ENCODE measurements at regions not wholly inside any gene's neighbourhood (a gene's known extent, or its start where the extent isn't known, plus 50 kb on each side); places are given as distances from the start of the nearest gene placed in this dataset.

- DNase-seq (ENCODE audit: low read depth in 6 of 9, low spot score in 9 of 9): no peak
- WGBS: 94% methylated on average over 1 of the region's 1 CpG
- no peak overlapping the region for H3K27ac ChIP-seq (ENCODE audit: low read depth in 1 of 2, low read length in 1 of 2)
- H3K4me3 ChIP-seq (ENCODE audit: low read length in 2 of 2): no peak overlapping the region
- no peaks in the 10 kb centered on the region for H3K4me1 ChIP-seq (ENCODE audit: control insufficient read depth in 2 of 2, insufficient read depth in 2 of 2, low read length in 2 of 2)
- no peaks in the 10 kb centered on the region for H3K9me3 ChIP-seq (ENCODE audit: control insufficient read depth in 2 of 2, insufficient read depth in 1 of 2, low read length in 1 of 2)
- no peaks in the 10 kb centered on the region for H3K27me3 ChIP-seq (ENCODE audit: control insufficient read depth in 2 of 2, insufficient read depth in 1 of 2, low read length in 1 of 2)
- H3K36me3 ChIP-seq (ENCODE audit: control insufficient read depth in 2 of 2, insufficient read depth in 2 of 2, low read length in 1 of 2): no peaks in the 10 kb centered on the region
These were observed 263.7 kb downstream of the KCTD12 start for GRCh38 chr13:76622315-76623040.

GRCh38 chr13:76621705-76622104 is 264.5 kb downstream of the KCTD12 start:
- no peaks in the 10 kb centered on the region for H3K4me1 ChIP-seq (ENCODE audit: control insufficient read depth in 2 of 2, insufficient read depth in 2 of 2, low read length in 2 of 2)
- no peaks in the 10 kb centered on the region for H3K27me3 ChIP-seq (ENCODE audit: control insufficient read depth in 2 of 2, insufficient read depth in 1 of 2, low read length in 1 of 2)

GRCh38 chr13:76620036-76620435 is 266.2 kb downstream of the KCTD12 start:
- H3K9me3 ChIP-seq (ENCODE audit: control insufficient read depth in 2 of 2, insufficient read depth in 1 of 2, low read length in 1 of 2): no peaks in the 10 kb centered on the region
- no peak for DNase-seq (ENCODE audit: low read depth in 6 of 9, low spot score in 9 of 9)
- no peaks in the 10 kb centered on the region for H3K36me3 ChIP-seq (ENCODE audit: control insufficient read depth in 2 of 2, insufficient read depth in 2 of 2, low read length in 1 of 2)
- H3K27me3 ChIP-seq (ENCODE audit: control insufficient read depth in 2 of 2, insufficient read depth in 1 of 2, low read length in 1 of 2): no peaks in the 10 kb centered on the region
- H3K4me3 ChIP-seq (ENCODE audit: low read length in 2 of 2): no peak overlapping the region
- H3K27ac ChIP-seq (ENCODE audit: low read depth in 1 of 2, low read length in 1 of 2): no peak overlapping the region
- WGBS: 84% methylated on average over 5 of the region's 5 CpGs
- no peaks in the 10 kb centered on the region for H3K4me1 ChIP-seq (ENCODE audit: control insufficient read depth in 2 of 2, insufficient read depth in 2 of 2, low read length in 2 of 2)

More at GRCh38 chr13:76621705-76622104, 264.5 kb downstream of the KCTD12 start:
- Histone ChIP-seq H3K9me3 (ENCODE audit: control insufficient read depth in 2 of 2, insufficient read depth in 1 of 2, low read length in 1 of 2) (no peaks in the 10 kb centered on the region), H3K4me3 (ENCODE audit: low read length in 2 of 2) (no peak overlapping the region), H3K27ac (ENCODE audit: low read depth in 1 of 2, low read length in 1 of 2) (no peak overlapping the region), H3K36me3 (ENCODE audit: control insufficient read depth in 2 of 2, insufficient read depth in 2 of 2, low read length in 1 of 2) (no peaks in the 10 kb centered on the region)
- DNase-seq (ENCODE audit: low read depth in 6 of 9, low spot score in 9 of 9): no peak

GRCh38 chr13:76619631-76620030 is 266.6 kb downstream of the KCTD12 start:
- H3K27ac ChIP-seq (ENCODE audit: low read depth in 1 of 2, low read length in 1 of 2): no peak overlapping the region
- no peak for DNase-seq (ENCODE audit: low read depth in 6 of 9, low spot score in 9 of 9)
- no peaks in the 10 kb centered on the region for H3K36me3 ChIP-seq (ENCODE audit: control insufficient read depth in 2 of 2, insufficient read depth in 2 of 2, low read length in 1 of 2)
- H3K9me3 ChIP-seq (ENCODE audit: control insufficient read depth in 2 of 2, insufficient read depth in 1 of 2, low read length in 1 of 2): no peaks in the 10 kb centered on the region
- H3K27me3 ChIP-seq (ENCODE audit: control insufficient read depth in 2 of 2, insufficient read depth in 1 of 2, low read length in 1 of 2): no peaks in the 10 kb centered on the region
- no peak overlapping the region for H3K4me3 ChIP-seq (ENCODE audit: low read length in 2 of 2)
- H3K4me1 ChIP-seq (ENCODE audit: control insufficient read depth in 2 of 2, insufficient read depth in 2 of 2, low read length in 2 of 2): no peaks in the 10 kb centered on the region

GRCh38 chr13:76610819-76611415 is 275.3 kb downstream of the KCTD12 start:
- Histone ChIP-seq H3K27me3 (ENCODE audit: control insufficient read depth in 2 of 2, insufficient read depth in 1 of 2, low read length in 1 of 2) (no peaks in the 10 kb centered on the region), H3K9me3 (ENCODE audit: control insufficient read depth in 2 of 2, insufficient read depth in 1 of 2, low read length in 1 of 2) (no peaks in the 10 kb centered on the region), H3K27ac (ENCODE audit: low read depth in 1 of 2, low read length in 1 of 2) (no peak overlapping the region), H3K4me1 (ENCODE audit: control insufficient read depth in 2 of 2, insufficient read depth in 2 of 2, low read length in 2 of 2) (no peaks in the 10 kb centered on the region), H3K4me3 (ENCODE audit: low read length in 2 of 2) (no peak overlapping the region), H3K36me3 (ENCODE audit: control insufficient read depth in 2 of 2, insufficient read depth in 2 of 2, low read length in 1 of 2) (no peaks in the 10 kb centered on the region)
- no peak for DNase-seq (ENCODE audit: low read depth in 6 of 9, low spot score in 9 of 9)
- WGBS: 96% methylated on average over 7 of the region's 7 CpGs

GRCh38 chr13:76609643-76610042 is 276.6 kb downstream of the KCTD12 start:
- Histone ChIP-seq H3K27ac (ENCODE audit: low read depth in 1 of 2, low read length in 1 of 2) (no peak overlapping the region), H3K4me1 (ENCODE audit: control insufficient read depth in 2 of 2, insufficient read depth in 2 of 2, low read length in 2 of 2) (no peaks in the 10 kb centered on the region), H3K27me3 (ENCODE audit: control insufficient read depth in 2 of 2, insufficient read depth in 1 of 2, low read length in 1 of 2) (no peaks in the 10 kb centered on the region), H3K36me3 (ENCODE audit: control insufficient read depth in 2 of 2, insufficient read depth in 2 of 2, low read length in 1 of 2) (no peaks in the 10 kb centered on the region), H3K4me3 (ENCODE audit: low read length in 2 of 2) (no peak overlapping the region), H3K9me3 (ENCODE audit: control insufficient read depth in 2 of 2, insufficient read depth in 1 of 2, low read length in 1 of 2) (no peaks in the 10 kb centered on the region)
- 91% methylated on average over 2 of the region's 2 CpGs for WGBS
- DNase-seq (ENCODE audit: low read depth in 6 of 9, low spot score in 9 of 9): no peak

GRCh38 chr13:76607866-76608265 is 278.3 kb downstream of the KCTD12 start:
- no peaks in the 10 kb centered on the region for H3K27me3 ChIP-seq (ENCODE audit: control insufficient read depth in 2 of 2, insufficient read depth in 1 of 2, low read length in 1 of 2)
- DNase-seq (ENCODE audit: low read depth in 6 of 9, low spot score in 9 of 9): no peak
- H3K27ac ChIP-seq (ENCODE audit: low read depth in 1 of 2, low read length in 1 of 2): no peak overlapping the region
- 91% methylated on average over 1 of the region's 1 CpG for WGBS
- no peak overlapping the region for H3K4me3 ChIP-seq (ENCODE audit: low read length in 2 of 2)
- H3K9me3 ChIP-seq (ENCODE audit: control insufficient read depth in 2 of 2, insufficient read depth in 1 of 2, low read length in 1 of 2): no peaks in the 10 kb centered on the region
- no peaks in the 10 kb centered on the region for H3K4me1 ChIP-seq (ENCODE audit: control insufficient read depth in 2 of 2, insufficient read depth in 2 of 2, low read length in 2 of 2)
- H3K36me3 ChIP-seq (ENCODE audit: control insufficient read depth in 2 of 2, insufficient read depth in 2 of 2, low read length in 1 of 2): no peaks in the 10 kb centered on the region

GRCh38 chr13:76600081-76600480 is 286.1 kb downstream of the KCTD12 start:
- no peak overlapping the region for H3K27ac ChIP-seq (ENCODE audit: low read depth in 1 of 2, low read length in 1 of 2)
- no peaks in the 10 kb centered on the region for H3K9me3 ChIP-seq (ENCODE audit: control insufficient read depth in 2 of 2, insufficient read depth in 1 of 2, low read length in 1 of 2)
- no peaks in the 10 kb centered on the region for H3K4me1 ChIP-seq (ENCODE audit: control insufficient read depth in 2 of 2, insufficient read depth in 2 of 2, low read length in 2 of 2)
- H3K27me3 ChIP-seq (ENCODE audit: control insufficient read depth in 2 of 2, insufficient read depth in 1 of 2, low read length in 1 of 2): no peaks in the 10 kb centered on the region
- DNase-seq (ENCODE audit: low read depth in 6 of 9, low spot score in 9 of 9): no peak
- H3K36me3 ChIP-seq (ENCODE audit: control insufficient read depth in 2 of 2, insufficient read depth in 2 of 2, low read length in 1 of 2): no peaks in the 10 kb centered on the region
- H3K4me3 ChIP-seq (ENCODE audit: low read length in 2 of 2): no peak overlapping the region

- Histone ChIP-seq H3K4me1 (ENCODE audit: control insufficient read depth in 2 of 2, insufficient read depth in 2 of 2, low read length in 2 of 2) (no peaks in the 10 kb centered on the region), H3K27ac (ENCODE audit: low read depth in 1 of 2, low read length in 1 of 2) (no peak overlapping the region), H3K9me3 (ENCODE audit: control insufficient read depth in 2 of 2, insufficient read depth in 1 of 2, low read length in 1 of 2) (no peaks in the 10 kb centered on the region), H3K27me3 (ENCODE audit: control insufficient read depth in 2 of 2, insufficient read depth in 1 of 2, low read length in 1 of 2) (no peaks in the 10 kb centered on the region), H3K4me3 (ENCODE audit: low read length in 2 of 2) (no peak overlapping the region), H3K36me3 (ENCODE audit: control insufficient read depth in 2 of 2, insufficient read depth in 2 of 2, low read length in 1 of 2) (no peaks in the 10 kb centered on the region)
- DNase-seq (ENCODE audit: low read depth in 6 of 9, low spot score in 9 of 9): no peak
- 38% methylated on average over 1 of the region's 1 CpG for WGBS
These were observed 288.3 kb downstream of the KCTD12 start for GRCh38 chr13:76597868-76598267.

Data from thymus (tissue), 11 donors.